ENCODE measurements at regions not wholly inside any gene's neighbourhood (a gene's known extent, or its start where the extent isn't known, plus 50 kb on each side); places are given as distances from the start of the nearest gene placed in this dataset.
A peak's percentile ranks its signal among the peaks of the same experiment; 100 is the strongest.

GRCh38 chr10:120735773-120736371 lies 115.3 kb upstream of the WDR11 start:
- H2AFZ ChIP-seq (replicated peaks), result no peak overlapping the region
- H3K9ac ChIP-seq, result no peak overlapping the region
- no peaks in the 10 kb centered on the region for H3K4me1 Mint-ChIP-seq
- peak; percentile 76 for TF ChIP-seq CTCF (IDR thresholded peaks at IDR 0.05)
- TF ChIP-seq EZH2phosphoT487 (IDR thresholded peaks at IDR 0.05), result no peak
- no peak for DNase-seq (ENCODE audit: low spot score)
- no peak overlapping the region for H3K4me3 Mint-ChIP-seq
- no peak overlapping the region for H3K27ac ChIP-seq
- H3K27me3 Mint-ChIP-seq (ENCODE audit: insufficient read depth, low read depth), result peaks cover 10% of the 10 kb centered on the region
- no peaks in the 10 kb centered on the region for H3K9me3 Mint-ChIP-seq
- no peaks in the 10 kb centered on the region for H4K20me1 ChIP-seq (ENCODE audit: low read depth)
- H3K36me3 ChIP-seq, result no peaks in the 10 kb centered on the region
- H3F3A ChIP-seq (ENCODE audit: low read depth), result peaks cover 16% of the 10 kb centered on the region
- no peak overlapping the region for H3K27ac Mint-ChIP-seq
- no peaks in the 10 kb centered on the region for H3K9me3 ChIP-seq (ENCODE audit: low read depth)
- no peaks in the 10 kb centered on the region for H3K79me2 ChIP-seq (ENCODE audit: low read depth)
- H3K4me1 ChIP-seq, result no peaks in the 10 kb centered on the region
- no peak overlapping the region for H3K4me3 ChIP-seq
- H3K36me3 Mint-ChIP-seq, result no peaks in the 10 kb centered on the region
- no peak overlapping the region for H3K4me2 ChIP-seq
- H3K27me3 ChIP-seq, result no peaks in the 10 kb centered on the region

- no peak overlapping the region for H3K4me2 ChIP-seq
- H3K9ac ChIP-seq, result no peak overlapping the region
- Mint-ChIP-seq H3K36me3 (no peaks in the 10 kb centered on the region), H3K27ac (no peak overlapping the region), H3K9me3 (no peaks in the 10 kb centered on the region), H3K27me3 (ENCODE audit: insufficient read depth, low read depth) (peaks cover 10% of the 10 kb centered on the region), H3K4me1 (no peaks in the 10 kb centered on the region), H3K4me3 (no peak overlapping the region)
- no peak for DNase-seq (ENCODE audit: low spot score)
- TF ChIP-seq CTCF (IDR thresholded peaks at IDR 0.05), result no peak
- TF ChIP-seq EZH2phosphoT487 (IDR thresholded peaks at IDR 0.05), result no peak
- TF ChIP-seq EZH2 (IDR thresholded peaks at IDR 0.05), result no peak
- no peak overlapping the region for H2AFZ ChIP-seq (replicated peaks)
- H3K9me3 ChIP-seq (ENCODE audit: low read depth), result no peaks in the 10 kb centered on the region
- H3K27ac ChIP-seq, result no peak overlapping the region
- peaks cover 16% of the 10 kb centered on the region for H3F3A ChIP-seq (ENCODE audit: low read depth)
- no peaks in the 10 kb centered on the region for H4K20me1 ChIP-seq (ENCODE audit: low read depth)
- no peaks in the 10 kb centered on the region for H3K79me2 ChIP-seq (ENCODE audit: low read depth)
- no peaks in the 10 kb centered on the region for H3K36me3 ChIP-seq
- no peaks in the 10 kb centered on the region for H3K27me3 ChIP-seq
- H3K4me1 ChIP-seq, result no peaks in the 10 kb centered on the region
- H3K4me3 ChIP-seq, result no peak overlapping the region
Measured at GRCh38 chr10:120736377-120736776, 114.8 kb upstream of the WDR11 start.

GRCh38 chr10:120738658-120739057 lies 112.5 kb upstream of the WDR11 start:
- H3K79me2 ChIP-seq (ENCODE audit: low read depth), result no peaks in the 10 kb centered on the region
- H3K4me1 Mint-ChIP-seq, result no peaks in the 10 kb centered on the region
- H3K4me1 ChIP-seq, result no peaks in the 10 kb centered on the region
- H3F3A ChIP-seq (ENCODE audit: low read depth), result peaks cover 16% of the 10 kb centered on the region
- H2AFZ ChIP-seq (replicated peaks), result peak overlapping the region; percentile 28
- no peak overlapping the region for H3K9ac ChIP-seq
- no peak overlapping the region for H3K4me2 ChIP-seq
- DNase-seq (ENCODE audit: low spot score), result no peak
- no peaks in the 10 kb centered on the region for H3K27me3 ChIP-seq
- H3K27me3 Mint-ChIP-seq (ENCODE audit: insufficient read depth, low read depth), result peaks cover 10% of the 10 kb centered on the region
- H3K4me3 Mint-ChIP-seq, result no peak overlapping the region
- no peaks in the 10 kb centered on the region for H3K9me3 Mint-ChIP-seq
- no peak overlapping the region for H3K27ac ChIP-seq
- no peaks in the 10 kb centered on the region for H3K36me3 ChIP-seq
- no peaks in the 10 kb centered on the region for H4K20me1 ChIP-seq (ENCODE audit: low read depth)
- no peak overlapping the region for H3K4me3 ChIP-seq
- H3K36me3 Mint-ChIP-seq, result no peaks in the 10 kb centered on the region
- TF ChIP-seq EZH2phosphoT487 (IDR thresholded peaks at IDR 0.05), result no peak
- no peak for TF ChIP-seq CTCF (IDR thresholded peaks at IDR 0.05)
- no peak for TF ChIP-seq EZH2 (IDR thresholded peaks at IDR 0.05)
- no peak overlapping the region for H3K27ac Mint-ChIP-seq
- H3K9me3 ChIP-seq (ENCODE audit: low read depth), result no peaks in the 10 kb centered on the region
